Thyroid gland (tissue), 4 donors: ENCODE measurements at regions not wholly inside any gene's neighbourhood (a gene's known extent, or its start where the extent isn't known, plus 50 kb on each side); places are given as distances from the start of the nearest gene placed in this dataset.

Experiments
- CTCF ChIP-seq, 6 experiments: fragments of 200-600 bp in 3 of 6; fragments of 450-650 bp in 3 of 6; sonication (generic) in 3 of 6; IDR thresholded peaks; one replicate each; pipeline ENCODE4 v1.5.1; 2016 to 2019; ENCODE audit warnings: antibody characterized with exemption in 6 of 6, mild to moderate bottlenecking in 2 of 6, inconsistent platforms in 1 of 6, moderate library complexity in 1 of 6
- POLR2A ChIP-seq, 2 donors: fragments of 450-650 bp; IDR thresholded peaks; one replicate each; pipeline ENCODE4 v1.6.1; 2017; ENCODE audit warnings: antibody characterized with exemption in 2 of 2, mild to moderate bottlenecking in 2 of 2, moderate library complexity in 1 of 2

- TF ChIP-seq CTCF (IDR thresholded peaks at IDR 0.05) (no peak), POLR2A (IDR thresholded peaks at IDR 0.05) (no peak)
These were observed 437.5 kb downstream of the FOXO1 start for GRCh38 chr13:40228990-40229389.
